Inferior parietal cortex (tissue), 1 donor: ENCODE measurements at regions not wholly inside any gene's neighbourhood (a gene's known extent, or its start where the extent isn't known, plus 50 kb on each side); places are given as distances from the start of the nearest gene placed in this dataset.
"Not testable (repeated sequence)": the region's sequence is repeated elsewhere in the genome, so short reads cannot be mapped to it uniquely, and the experiment has no call there.

Source experiments
- DNase-seq: peaks from one replicate; pipeline ENCODE4 v3.0.0-alpha.2; 2016; ENCODE audit errors: extremely low spot score

DNA sequence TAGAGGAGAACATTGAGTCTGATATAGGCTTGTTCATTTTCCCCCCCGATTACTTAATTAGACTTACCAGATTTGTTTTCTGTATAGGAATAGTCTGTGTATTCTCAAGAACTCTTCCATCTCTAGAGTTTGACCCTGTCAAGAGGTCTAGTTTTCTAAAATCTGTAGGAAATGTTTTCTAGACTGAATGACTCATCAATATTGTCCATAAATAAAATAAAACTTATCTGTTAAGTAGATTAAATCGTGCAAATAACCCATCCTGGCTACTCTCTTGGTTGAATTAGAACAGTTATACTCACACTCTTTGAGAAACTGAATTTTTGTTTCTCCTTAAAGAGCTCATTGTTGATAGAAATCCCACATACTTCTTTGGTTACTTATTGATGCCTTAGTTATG, 299.2 kb upstream of the CWC22 start:
- DNase-seq: no peak

DNA sequence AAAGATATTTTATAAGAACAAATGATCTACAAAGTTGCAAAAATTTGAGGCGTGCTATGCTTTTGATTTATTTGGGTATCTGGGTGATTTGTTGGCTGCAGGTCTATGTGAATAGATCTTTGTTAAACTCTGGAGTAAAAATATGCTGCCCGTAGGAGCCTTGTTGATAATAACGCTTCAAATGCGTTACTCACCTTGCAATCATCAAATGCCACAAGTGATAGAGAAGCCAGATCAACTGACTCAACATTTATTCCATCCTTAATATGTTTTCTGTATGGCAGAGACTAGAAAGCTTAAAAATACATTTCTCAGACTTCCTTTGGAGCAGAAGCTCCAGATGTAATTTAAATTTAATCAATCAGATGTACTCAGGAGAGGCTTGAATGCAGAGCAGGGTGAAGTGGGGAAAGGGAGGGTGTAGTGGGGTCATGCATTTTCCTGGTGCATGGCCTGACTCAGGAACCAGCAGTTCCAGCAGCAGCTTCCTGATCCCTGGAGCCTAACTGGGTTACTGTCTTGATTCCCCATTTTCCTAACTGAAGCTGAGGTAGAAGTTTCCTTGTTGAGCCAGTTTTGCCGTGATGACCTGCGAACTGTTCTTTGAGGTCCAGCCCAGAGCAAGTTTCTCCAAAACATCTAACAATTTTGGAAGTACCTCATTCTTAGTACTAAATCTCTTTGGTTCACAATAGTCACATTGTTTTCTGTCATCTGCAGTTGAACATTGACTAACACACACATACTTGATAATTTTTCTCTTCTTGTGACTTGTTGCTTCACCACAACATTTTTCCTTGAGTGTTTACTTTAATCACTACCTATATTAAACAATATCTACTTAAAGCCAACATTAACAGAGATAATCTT, 284.7 kb upstream of the CWC22 start:
- DNase-seq: no peak

DNA sequence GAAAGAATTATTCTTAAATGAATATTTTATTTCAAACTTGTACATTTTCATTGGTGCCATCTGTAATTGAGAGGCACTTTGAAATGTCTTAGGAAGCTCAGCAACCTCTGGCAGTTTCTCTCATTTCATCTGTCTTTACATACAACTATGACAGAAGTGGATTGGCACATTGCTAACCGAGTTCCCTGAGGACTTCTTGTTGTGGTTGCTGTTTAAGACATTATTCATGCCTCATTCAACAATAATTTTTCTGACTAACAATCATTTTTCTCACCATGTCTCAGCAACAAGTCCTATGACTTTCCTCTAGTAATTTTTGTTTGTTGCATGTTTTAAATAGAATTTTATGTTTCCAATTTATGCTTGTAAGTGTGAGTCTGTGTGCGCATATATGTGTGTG, 284.0 kb upstream of the CWC22 start:
- DNase-seq: no peak

DNA sequence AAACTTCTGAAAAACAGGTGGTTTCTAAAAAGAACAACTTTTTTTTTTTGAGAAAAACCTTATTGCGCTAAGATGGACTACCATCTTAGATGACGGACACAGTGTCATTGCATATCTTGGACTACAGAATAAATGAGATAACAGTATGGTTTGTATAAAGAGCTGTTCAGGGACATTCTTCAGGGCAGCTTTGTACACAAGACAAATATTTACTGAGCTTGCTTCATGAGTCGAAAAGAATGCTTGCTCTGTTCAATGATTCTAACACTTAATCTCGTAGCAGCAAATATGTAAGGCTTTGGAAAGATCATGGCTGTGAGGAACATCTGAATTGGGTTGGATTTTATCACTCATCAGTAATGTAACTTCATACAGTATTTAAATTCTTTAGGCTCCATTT, 282.5 kb upstream of the CWC22 start:
- no peak for DNase-seq

DNA sequence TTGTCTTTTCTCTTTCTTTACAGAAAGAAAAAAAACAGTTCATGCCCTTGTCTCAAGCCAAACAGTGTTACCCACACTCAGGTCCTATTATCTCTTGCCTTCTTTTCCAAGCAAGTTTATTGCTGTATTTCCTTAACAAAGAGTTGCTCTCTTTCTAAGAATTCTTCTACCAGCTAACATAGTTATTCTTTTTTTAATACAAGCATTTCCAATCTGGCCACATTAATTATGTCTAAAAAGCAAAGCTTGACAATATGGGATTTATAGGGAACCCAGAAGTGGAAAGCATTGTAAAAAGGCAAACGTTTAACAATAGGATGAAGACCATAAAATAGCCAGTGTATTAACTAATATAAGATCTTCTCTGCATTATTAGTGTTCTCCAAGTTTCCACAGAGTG, 272.5 kb upstream of the CWC22 start:
- DNase-seq: no peak

DNA sequence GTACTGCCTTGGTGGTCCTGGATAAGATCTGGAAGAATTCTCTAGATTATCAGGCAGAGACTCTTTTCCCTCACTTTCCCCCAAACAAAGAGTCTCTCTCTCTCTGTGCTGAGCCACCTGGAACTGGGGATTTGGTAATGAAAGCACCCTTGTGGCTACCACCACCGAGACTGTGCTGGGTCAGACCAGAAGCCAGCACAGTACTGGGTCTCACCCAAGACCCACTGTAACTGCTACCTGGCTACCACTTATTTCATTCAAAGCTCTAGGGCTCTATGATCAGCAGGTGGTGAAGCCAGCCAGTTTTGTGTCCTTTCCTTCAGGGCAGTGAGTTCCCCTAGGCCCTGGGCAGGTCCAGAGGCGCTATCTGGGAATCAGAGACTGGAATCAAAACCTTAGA, 269.6 kb upstream of the CWC22 start:
- no peak for DNase-seq

DNA sequence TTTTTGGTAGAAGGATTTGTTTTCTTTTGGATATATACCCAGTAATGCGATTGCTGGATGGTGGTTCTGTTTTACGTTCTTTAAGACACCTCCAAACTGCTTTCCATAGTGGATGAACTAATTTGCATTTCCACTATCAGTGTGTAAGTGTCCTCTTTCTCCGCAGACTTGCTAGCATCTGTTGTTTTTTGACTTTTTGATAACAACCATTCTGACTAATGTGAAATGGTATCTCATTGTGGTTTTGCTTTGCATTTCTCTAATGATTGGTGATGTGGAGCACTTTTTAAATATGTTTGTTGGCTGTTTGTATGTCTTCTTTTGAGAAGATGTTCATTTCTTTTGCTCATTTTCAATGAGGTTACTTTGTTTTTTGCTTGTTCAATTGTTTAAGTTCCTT, 260.9 kb upstream of the CWC22 start:
- no peak for DNase-seq

DNA sequence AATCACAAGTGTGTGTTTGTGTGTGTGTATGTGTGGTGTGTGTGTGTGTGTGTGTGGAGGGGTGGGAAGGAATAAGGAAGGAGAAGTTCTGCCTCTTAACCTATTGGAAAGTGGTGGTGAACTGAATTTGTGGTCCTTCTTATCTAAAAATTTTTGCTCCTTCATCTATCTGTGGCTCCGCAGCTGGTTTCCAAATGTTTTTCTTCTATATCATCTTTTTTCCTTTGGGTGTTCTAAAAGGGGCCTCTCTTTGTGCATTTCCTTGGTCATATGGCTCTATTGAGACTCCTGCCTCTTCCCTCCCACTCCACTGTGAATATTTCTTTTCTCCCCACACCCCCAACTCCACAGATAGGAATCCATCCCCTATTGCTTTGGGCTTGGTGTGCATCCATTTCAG, 254.9 kb upstream of the CWC22 start:
- DNase-seq: no peak

DNA sequence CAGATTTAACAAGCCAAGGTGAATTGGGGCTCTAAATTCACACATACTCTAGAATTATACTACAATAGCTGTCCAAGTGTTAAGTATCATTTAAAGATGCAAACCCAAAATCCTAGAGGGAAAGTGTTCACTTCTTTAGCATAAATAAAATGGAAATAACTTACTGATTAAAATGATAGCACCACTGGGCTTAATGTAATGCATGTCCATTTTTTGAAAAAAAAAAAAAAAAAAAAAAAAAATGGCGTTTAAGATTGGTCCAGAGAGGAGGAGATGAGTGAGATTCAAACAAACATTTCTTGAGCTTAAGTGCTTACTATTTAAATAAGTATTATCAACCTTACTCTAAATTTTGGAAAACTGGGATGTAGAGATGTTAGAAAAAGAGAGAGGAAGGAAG, 251.5 kb upstream of the CWC22 start:
- DNase-seq: no peak

DNA sequence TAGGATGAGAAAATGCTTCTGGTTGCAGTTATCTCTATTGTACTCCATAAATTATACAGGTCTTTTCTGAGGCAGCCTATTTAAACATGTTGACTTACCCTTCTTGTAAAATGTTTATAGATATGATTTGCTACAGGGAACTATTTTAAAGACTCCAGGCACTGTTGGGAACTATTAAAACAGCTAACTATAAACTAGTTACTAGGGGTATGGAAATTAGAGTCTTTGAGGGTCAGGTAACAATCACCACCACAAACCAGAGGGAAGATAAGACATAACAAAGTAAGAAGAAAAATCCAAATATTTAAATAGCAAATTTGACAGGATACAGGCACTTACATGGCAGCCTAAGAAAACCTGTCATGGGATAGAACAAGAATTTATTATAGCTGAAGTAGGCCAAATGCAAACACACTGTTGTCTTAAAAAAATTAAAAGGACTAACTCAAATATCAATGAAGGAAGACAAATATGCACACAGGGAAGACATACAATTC, 251.0 kb upstream of the CWC22 start:
- no peak for DNase-seq

DNA sequence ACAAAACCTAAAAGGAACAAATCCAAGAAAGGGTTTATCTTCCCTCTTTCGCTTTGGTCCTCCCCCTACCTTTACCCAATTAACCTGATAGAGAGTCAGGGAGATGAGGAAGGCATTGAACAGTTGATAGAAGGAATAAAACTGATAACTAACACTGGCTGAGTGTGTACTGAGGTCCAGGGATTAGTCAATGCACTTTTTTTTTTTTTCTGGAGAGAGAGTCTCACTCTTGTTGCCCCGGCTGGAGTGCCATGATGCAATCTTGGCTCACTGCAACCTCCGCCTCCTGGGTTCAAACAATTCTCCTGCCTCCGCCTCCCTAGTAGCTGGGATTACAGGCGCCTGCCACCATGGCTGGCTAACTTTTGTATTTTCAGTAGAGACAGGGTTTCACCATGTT, 250.2 kb upstream of the CWC22 start:
- no peak for DNase-seq

DNA sequence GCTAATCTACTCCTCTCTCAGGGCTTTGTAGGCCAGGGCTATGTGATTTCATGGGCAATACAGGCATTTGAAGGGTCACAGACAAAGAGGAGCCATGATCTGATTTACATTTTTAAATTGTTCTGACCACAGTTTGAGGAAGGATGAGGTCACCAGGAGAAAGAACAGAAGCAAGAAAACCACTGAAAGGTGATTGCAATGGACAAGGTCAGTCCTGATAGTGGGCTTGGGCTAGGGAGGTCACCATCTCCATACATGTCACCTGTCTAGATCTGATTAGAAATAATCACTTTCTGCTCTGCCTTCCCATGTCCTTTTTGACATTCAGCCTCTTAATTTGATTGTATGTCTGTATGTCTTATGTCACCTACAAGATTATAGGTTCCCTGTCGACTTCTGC, 248.9 kb upstream of the CWC22 start:
- DNase-seq: no peak

DNA sequence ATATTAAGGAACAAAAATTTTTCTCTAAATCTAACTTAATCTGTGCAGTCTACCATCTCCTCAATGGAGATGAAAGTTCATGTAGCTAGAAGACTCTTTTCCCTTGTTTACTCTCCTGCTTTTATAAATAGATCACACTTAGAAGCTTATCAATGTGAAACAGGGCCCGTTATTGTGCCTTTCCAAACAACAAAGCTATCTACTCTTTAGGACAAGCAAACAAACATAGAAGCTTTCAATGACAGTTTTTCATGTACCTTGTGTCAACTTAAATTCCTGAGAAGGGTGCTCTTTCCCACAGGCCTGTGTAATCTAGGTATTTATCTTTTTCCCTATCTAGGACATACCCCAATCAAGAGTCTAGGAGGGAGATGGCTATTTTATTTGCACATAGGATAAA, 247.8 kb upstream of the CWC22 start:
- DNase-seq: no peak

DNA sequence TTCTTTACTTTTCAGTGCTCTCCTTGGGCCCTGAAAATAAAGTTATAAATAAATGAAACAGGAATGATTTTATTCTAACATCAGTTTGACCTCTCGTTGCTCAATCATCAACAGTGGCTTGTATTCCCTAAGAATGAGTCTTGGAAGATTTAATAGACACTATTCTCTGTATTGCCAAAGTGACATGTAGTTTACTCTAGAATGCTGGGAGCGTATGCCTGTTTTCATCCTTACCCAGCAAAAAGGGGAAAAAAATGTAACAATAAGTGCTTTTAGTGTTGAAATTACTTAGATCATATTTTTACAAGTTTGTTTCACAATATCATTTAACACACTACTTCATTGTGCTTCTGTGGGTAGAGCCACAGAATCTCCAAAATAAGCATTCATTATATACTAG, 240.6 kb upstream of the CWC22 start:
- DNase-seq: no peak

DNA sequence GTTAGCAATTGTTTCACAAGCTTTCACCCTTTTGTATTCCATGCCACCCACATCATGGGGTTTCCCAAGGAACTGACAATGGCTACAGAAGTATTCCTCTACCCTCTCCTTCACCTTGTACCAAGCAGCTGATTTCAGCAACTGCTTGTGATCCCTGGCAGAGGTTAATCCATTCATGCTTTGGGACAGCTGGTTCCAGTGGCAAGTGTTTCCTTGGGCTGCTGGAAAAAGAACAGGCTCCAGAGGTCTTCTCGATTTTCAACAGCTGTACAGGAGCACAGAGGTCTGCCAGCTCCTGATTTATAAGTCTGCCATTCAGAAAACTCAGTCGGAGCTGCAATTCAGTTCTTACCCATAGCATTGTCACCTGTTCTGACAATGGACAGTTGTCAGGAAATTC, 239.2 kb upstream of the CWC22 start:
- no peak for DNase-seq

DNA sequence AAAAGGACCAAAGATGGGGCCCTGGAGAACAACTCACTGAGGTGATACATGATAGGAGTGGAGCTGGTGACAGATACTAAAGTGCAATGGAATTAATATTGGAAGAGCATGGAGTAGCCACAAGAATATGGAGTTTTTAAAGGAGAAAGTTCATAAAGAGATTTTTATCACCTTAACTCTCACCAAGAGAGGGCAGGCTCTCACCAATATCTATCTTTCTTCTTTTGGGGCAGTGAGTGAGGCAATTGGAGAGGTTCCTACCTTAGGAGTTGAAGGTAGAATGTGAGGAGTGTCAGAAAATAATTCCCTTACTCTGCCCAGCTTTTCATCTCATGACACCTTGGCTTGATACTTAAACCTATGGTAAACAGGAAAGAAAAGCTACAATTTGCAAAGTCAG, 233.7 kb upstream of the CWC22 start:
- DNase-seq: no peak

DNA sequence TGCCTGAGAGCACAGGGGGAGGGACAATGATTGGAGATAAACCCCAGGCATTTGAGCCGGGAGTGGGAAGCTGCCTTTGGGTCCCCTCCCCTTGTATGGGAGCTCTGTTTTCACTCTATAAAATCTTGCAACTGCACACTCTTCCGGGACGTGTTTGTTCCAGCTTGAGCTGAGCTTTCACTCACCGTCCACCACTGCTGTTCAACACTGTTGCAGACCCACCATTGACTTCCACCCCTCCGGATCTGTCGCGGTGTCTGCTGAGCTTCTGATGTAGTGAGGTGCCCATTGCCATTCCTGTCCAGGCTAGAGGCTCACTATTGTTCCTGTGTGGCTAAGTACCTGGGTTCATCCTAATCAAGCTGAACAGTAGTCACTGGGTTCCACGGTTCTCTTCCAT, 231.6 kb upstream of the CWC22 start:
- no peak for DNase-seq

DNA sequence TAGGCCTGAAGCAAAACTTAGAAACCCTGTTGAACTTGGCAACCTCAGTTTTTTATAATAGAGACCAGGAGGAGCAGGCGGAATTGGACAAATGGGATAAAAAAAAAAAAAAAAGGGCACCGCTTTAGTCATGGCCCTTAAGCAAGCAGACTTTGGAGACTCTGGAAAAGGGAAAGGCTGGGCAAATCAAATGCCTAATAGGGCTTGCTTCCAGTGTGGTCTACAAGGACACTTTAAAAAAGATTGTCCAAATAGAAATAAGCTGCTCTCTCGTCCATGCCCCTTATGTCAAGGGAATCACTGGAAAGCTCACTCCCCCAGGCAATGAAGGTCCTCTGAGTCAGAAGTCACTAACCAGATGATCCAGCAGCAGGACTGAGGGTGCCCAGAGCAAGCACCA, 229.0 kb upstream of the CWC22 start:
- DNase-seq: not testable (repeated sequence)

DNA sequence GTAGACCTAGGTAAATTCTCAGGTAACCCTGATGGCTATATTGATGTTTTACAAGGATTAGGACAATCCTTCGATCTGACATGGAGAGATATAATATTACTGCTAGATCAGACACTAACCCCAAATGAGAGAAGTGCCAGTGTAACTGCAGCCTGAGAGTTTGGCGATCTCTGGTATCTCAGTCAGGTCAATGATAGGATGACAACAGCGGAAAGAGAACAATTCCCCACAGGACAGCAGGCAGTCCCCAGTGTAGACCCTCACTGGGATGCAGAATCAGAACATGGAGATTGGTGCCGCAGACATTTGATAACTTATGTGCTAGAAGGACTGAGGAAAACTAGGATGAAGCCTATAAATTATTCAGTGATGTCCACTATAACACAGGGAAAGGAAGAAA, 228.4 kb upstream of the CWC22 start:
- not testable (repeated sequence) for DNase-seq

DNA sequence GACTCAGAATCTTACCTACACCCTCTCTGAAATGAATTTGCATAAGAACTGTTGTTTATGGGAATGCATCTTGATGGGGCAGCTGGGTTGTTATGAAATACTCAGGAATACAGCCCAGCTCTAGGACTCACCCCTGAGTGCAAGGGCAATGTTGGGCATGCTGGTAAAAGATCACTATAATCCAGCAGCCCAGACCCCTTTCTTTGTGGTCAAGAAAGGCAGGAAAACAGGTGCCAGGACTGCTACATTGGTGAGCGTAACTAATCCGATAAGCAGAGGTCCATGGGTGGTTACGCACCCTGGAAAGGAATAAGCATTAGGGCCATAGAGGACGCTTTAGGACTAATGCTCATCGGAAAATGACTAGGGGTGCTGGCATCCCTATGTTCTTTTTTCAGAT, 227.9 kb upstream of the CWC22 start:
- not testable (repeated sequence) for DNase-seq

DNA sequence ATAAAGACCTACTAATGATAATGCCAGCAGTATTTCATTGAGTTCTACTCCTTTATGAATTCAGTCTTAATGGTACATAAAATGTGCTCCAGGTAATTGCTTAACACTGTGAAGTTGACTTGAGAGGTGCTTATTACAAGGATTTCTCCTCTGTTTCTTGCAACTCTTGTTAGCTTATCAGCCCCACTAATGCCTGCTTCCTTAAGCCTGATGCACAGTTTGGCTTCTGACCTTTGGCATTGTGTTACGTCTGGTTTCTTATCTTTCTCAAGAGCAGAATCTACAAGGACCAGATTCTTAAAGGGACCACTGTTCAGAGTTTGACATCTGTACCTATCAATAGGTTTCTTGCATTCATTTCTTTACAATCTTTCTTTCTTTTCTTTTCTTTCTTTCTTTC, 223.9 kb upstream of the CWC22 start:
- DNase-seq: no peak

DNA sequence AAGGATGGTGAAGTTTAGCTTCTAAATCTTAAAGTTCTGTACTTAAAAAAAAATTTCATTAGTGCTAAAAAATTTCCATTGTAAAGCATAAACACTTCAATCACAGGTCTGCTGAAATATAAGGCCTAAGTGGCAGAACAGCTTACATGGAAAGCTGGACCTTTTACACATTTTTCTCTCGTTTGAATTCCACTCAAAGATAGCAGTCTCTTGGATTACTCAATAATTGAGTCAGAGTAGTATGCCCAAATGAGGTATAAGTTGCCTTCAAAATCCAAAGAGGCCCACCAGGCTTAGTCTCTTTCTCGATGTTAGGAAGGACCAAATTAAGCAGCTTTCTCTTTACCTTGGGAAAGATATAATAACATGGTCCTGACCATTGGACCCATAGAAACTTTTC, 220.4 kb upstream of the CWC22 start:
- no peak for DNase-seq

DNA sequence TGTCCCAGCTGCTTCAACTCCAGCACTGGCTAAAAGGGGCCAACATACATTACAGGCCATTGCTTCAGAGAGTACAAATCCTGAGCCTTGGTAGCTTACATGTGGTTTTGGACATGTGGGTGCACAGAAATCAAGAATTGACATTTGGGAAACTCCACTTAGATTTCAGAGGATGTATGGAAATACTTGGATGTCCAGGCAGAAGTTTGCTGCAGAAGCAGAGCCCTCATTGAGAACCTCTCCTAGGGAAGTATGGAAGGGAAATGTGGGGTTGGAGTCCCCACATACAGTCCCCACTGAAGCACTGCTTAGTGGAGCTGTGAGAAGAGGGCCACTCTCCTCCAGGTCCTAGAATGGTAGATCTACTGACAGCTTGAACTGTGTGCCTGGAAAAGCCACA, 218.0 kb upstream of the CWC22 start:
- no peak for DNase-seq

DNA sequence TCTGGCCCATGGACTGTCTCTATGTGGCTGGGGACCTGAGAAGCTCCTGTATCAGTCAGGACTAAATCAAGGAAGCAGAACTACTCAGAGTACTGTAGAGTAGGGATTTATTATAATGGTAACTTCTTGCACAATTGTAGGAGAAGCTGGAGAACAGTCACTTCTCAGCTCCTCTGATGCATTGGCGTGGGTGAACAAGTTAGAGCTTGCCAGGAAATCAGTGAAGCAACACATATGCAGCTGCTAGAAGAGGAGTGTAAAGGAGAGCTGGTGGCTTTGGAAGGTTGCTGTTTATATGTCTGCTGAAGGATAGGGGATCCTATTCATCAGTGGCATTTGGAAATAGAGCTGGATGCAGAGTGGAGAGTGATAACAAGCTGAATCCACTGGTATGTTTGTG, 215.5 kb upstream of the CWC22 start:
- peak; percentile 59 for DNase-seq
